ENCODE measurements at regions not wholly inside any gene's neighbourhood (a gene's known extent, or its start where the extent isn't known, plus 50 kb on each side); places are given as distances from the start of the nearest gene placed in this dataset.

- Histone ChIP-seq H3K4me2 (ENCODE audit: control insufficient read depth, insufficient read depth) (no peak overlapping the region), H3K27me3 (replicated peaks in 1 of 2; ENCODE audit: control insufficient read depth in 2 of 2, insufficient read depth in 2 of 2, low read length in 1 of 2) (no peaks in the 10 kb centered on the region; a peak in 2 of 4 replicates), H3K9me3 (replicated peaks; ENCODE audit: control insufficient read depth, insufficient read depth, low read length) (no peaks in the 10 kb centered on the region), H3K9ac (ENCODE audit: control insufficient read depth, insufficient read depth, low read length) (no peak overlapping the region), H3K4me1 (ENCODE audit: control insufficient read depth, insufficient read depth, low read length) (no peaks in the 10 kb centered on the region; the same call in 1 of the 2 replicates), H3K4me3 (no peak overlapping the region), H4K20me1 (ENCODE audit: control insufficient read depth, insufficient read depth) (no peaks in the 10 kb centered on the region), H3K27ac (ENCODE audit: control insufficient read depth, insufficient read depth) (no peak overlapping the region), H3K36me3 (ENCODE audit: control insufficient read depth in 2 of 2, insufficient read depth in 2 of 2, low read length in 1 of 2) (no peaks in the 10 kb centered on the region), H3K79me2 (ENCODE audit: control insufficient read depth, insufficient read depth, low read length) (no peaks in the 10 kb centered on the region), H2AFZ (ENCODE audit: control insufficient read depth, low read depth, low read length) (no peak overlapping the region)
- DNase-seq (ENCODE audit: low read depth, low spot score), result no peak
- CTCF ChIA-PET, result interaction anchor here (0.8 kb wide), 1 partner anchor 123 kb away, joined by 3 read pairs; no protein-coding TSS in a partner anchor
- 74% methylated on average over 5 of the region's 5 CpGs for WGBS (ENCODE audit: insufficient coverage, insufficient replicate concordance, low lambda C conversion rate, missing lambda C conversion rate)
- no TSS peak for BruUV-seq (replicated peaks)
- RAD21 ChIA-PET (ENCODE audit: unreplicated experiment), result no interaction called here
- FAIRE-seq, result no peak
- in situ Hi-C loops (cut with MboI) (no loop called here), intact Hi-C loops (cut with micrococcal nuclease; ENCODE audit: unreplicated experiment) (no loop called here)
- ATAC-seq, result no peak
- SMC1A ChIA-PET (ENCODE audit: uncharacterized antibody, unreplicated experiment), result no interaction called here
- POLR2A ChIA-PET, result no interaction called here
- no peak for TF ChIP-seq BHLHE40 (IDR thresholded peaks at IDR 0.05; ENCODE audit: borderline replicate concordance in 1 of 2, low read depth in 2 of 2, low read length in 1 of 2)
- TF ChIP-seq, protein P1, sequence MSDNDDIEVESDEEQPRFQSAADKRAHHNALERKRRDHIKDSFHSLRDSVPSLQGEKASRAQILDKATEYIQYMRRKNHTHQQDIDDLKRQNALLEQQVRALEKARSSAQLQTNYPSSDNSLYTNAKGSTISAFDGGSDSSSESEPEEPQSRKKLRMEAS (IDR thresholded peaks at IDR 0.05; ENCODE audit: low read depth, low read length), result no peak
- no peak for TF ChIP-seq MYC (IDR thresholded peaks at IDR 0.05; ENCODE audit: insufficient read depth, insufficient read length, insufficient replicate concordance, low read length, severe bottlenecking)
- no peak for TF ChIP-seq POLR2A (IDR thresholded peaks at IDR 0.05; ENCODE audit: low read depth, low read length)
- no peak for TF ChIP-seq YY1 (IDR thresholded peaks at IDR 0.05; ENCODE audit: low read depth, low read length)
- TF ChIP-seq POLR2AphosphoS5 (IDR thresholded peaks at IDR 0.05; ENCODE audit: low read length), result no peak
- no peak for TF ChIP-seq SRF (IDR thresholded peaks at IDR 0.05; ENCODE audit: low read depth in 2 of 2, low read length in 2 of 2)
Observed at GRCh38 chrX:150084496-150085229, 146.4 kb upstream of the EOLA2 start.

DNA sequence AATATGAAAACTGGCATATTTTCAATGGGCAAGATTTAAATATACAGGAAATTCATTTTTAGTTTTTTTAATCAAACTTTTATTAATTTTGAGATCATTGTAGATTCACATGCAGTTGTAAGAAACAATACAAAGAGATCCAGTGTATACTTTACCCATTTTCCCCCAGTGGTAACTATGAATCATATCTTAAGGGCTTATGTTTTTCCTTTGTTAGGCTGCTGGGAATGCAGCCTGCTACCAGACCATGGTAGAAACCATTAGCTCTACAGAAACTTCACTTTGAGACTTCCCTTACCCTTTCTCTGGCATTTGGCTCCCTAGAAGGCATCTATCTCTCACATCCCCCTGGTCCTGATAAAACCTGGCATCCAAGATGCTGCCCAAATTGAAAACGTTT, 147.6 kb upstream of the EOLA2 start:
- Histone ChIP-seq H3K4me3 (no peak overlapping the region), H3K9ac (ENCODE audit: control insufficient read depth, insufficient read depth, low read length) (no peak overlapping the region), H3K4me2 (ENCODE audit: control insufficient read depth, insufficient read depth) (no peak overlapping the region), H4K20me1 (ENCODE audit: control insufficient read depth, insufficient read depth) (no peaks in the 10 kb centered on the region), H3K79me2 (ENCODE audit: control insufficient read depth, insufficient read depth, low read length) (no peaks in the 10 kb centered on the region), H2AFZ (ENCODE audit: control insufficient read depth, low read depth, low read length) (no peak overlapping the region), H3K9me3 (replicated peaks; ENCODE audit: control insufficient read depth, insufficient read depth, low read length) (no peaks in the 10 kb centered on the region), H3K27me3 (replicated peaks in 1 of 2; ENCODE audit: control insufficient read depth in 2 of 2, insufficient read depth in 2 of 2, low read length in 1 of 2) (no peaks in the 10 kb centered on the region; a peak in 2 of 4 replicates), H3K27ac (ENCODE audit: control insufficient read depth, insufficient read depth) (no peak overlapping the region), H3K36me3 (ENCODE audit: control insufficient read depth in 2 of 2, insufficient read depth in 2 of 2, low read length in 1 of 2) (no peaks in the 10 kb centered on the region), H3K4me1 (ENCODE audit: control insufficient read depth, insufficient read depth, low read length) (no peaks in the 10 kb centered on the region; the same call in 1 of the 2 replicates)
- no peak for FAIRE-seq
- no peak for ATAC-seq
- BruUV-seq (replicated peaks), result no TSS peak
- intact Hi-C loops (cut with micrococcal nuclease; ENCODE audit: unreplicated experiment) (no loop called here), in situ Hi-C loops (cut with MboI) (no loop called here)
- no peak for DNase-seq (ENCODE audit: low read depth, low spot score)
- POLR2A ChIA-PET, result no interaction called here
- CTCF ChIA-PET, result no interaction called here
- RAD21 ChIA-PET (ENCODE audit: unreplicated experiment), result no interaction called here
- SMC1A ChIA-PET (ENCODE audit: uncharacterized antibody, unreplicated experiment), result no interaction called here
- 0% methylated on average over 1 of the region's 1 CpG for WGBS (ENCODE audit: insufficient coverage, insufficient replicate concordance, low lambda C conversion rate, missing lambda C conversion rate)
- TF ChIP-seq, protein P2, sequence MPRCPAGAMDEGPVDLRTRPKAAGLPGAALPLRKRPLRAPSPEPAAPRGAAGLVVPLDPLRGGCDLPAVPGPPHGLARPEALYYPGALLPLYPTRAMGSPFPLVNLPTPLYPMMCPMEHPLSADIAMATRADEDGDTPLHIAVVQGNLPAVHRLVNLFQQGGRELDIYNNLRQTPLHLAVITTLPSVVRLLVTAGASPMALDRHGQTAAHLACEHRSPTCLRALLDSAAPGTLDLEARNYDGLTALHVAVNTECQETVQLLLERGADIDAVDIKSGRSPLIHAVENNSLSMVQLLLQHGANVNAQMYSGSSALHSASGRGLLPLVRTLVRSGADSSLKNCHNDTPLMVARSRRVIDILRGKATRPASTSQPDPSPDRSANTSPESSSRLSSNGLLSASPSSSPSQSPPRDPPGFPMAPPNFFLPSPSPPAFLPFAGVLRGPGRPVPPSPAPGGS (IDR thresholded peaks at IDR 0.05; ENCODE audit: borderline replicate concordance, insufficient read depth, low read depth, low read length, poor library complexity, severe bottlenecking), result no peak
- TF ChIP-seq EP300 (IDR thresholded peaks at IDR 0.05; ENCODE audit: borderline replicate concordance in 1 of 2, control insufficient read depth in 1 of 2, low read depth in 2 of 2, low read length in 2 of 2) (no peak), STAT3 (IDR thresholded peaks at IDR 0.05; ENCODE audit: low read depth, low read length) (no peak), HDGF (IDR thresholded peaks at IDR 0.05) (no peak), PML (IDR thresholded peaks at IDR 0.05; ENCODE audit: low read length) (no peak), MXI1 (IDR thresholded peaks at IDR 0.05; ENCODE audit: low read depth, low read length) (no peak), NFYA (IDR thresholded peaks at IDR 0.05; ENCODE audit: borderline replicate concordance, low read depth, low read length) (no peak), NR2C1 (IDR thresholded peaks at IDR 0.05) (no peak), MEF2B (IDR thresholded peaks at IDR 0.05; ENCODE audit: partially characterized antibody, poor library complexity, severe bottlenecking) (no peak)
